ENCODE measurements at regions not wholly inside any gene's neighbourhood (a gene's known extent, or its start where the extent isn't known, plus 50 kb on each side); places are given as distances from the start of the nearest gene placed in this dataset.

GRCh38 chr4:42816189-42816879 is 76.2 kb upstream of the GRXCR1 start:
- H3K36me3 ChIP-seq (ENCODE audit: control insufficient read depth, insufficient read depth, low read length) = no peaks in the 10 kb centered on the region
- no peak for TF ChIP-seq CTCF (IDR thresholded peaks at IDR 0.05; ENCODE audit: insufficient read depth, low read length, severe bottlenecking)
- DNase-seq (ENCODE audit: low read depth) = no peak
- H3K4me3 ChIP-seq (ENCODE audit: low read depth, low read length) = no peak overlapping the region
- FAIRE-seq = no peak
- no peaks in the 10 kb centered on the region for H3K27me3 ChIP-seq (ENCODE audit: control insufficient read depth, insufficient read depth, low read length)

DNA sequence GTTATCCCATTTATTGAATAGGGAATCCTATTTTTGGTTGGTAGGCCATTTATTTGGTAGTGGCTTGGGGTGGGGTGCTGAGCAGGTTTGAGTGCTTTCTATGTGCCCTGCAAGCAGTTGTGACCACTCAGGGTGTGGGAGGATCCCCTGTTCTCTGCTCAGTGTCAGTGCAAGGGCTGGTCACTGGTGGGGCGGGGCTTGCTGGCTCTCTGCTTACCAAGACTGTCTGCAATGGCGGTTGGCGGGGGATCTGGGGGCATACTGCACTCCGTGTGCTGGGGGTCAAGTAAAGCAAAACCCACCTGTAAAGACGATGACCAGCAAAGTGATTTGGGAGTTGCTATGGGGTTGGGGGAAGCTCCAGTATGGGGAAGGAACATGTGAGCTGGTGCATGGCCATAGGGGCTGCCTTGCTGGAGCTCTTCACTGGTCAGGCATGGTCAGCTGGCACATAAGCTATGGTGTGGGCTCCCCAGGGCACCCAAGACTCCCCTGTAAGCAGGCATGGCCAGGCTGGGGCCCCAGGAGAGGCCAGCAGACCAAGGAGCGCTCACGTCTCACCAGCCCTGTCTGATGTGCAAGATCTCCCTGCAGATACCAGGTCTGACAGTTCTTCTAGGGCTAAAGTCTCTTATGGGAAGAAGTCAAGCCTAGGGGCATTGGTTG is 83.0 kb upstream of the GRXCR1 start:
- TF ChIP-seq CTCF (IDR thresholded peaks at IDR 0.05; ENCODE audit: insufficient read depth, low read length, severe bottlenecking) = no peak
- no peak for FAIRE-seq

DNA sequence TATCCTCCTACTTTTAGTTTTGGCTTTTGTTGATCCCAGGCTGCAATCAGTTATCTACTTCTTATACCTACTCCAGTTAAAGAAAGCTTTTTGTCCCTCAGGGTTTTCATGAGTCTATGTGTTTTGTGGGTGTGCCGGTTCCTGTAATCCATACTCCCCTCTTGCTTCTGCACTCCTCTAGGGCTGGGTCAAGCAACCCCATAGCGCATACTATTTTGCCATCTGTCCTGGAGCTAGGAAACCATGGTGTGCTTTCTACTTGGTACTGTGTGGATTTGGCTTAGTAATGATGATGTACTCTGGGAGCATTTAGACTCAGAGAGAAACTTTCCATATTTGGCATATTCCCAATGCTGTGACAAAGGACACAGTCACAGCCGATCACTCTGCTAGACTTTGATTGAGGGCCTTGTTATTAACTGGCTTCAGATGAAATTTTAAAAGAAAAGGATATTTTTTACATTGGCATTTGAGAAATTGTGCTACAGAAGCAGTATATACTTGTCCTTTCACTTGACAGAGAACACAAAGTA is 86.1 kb upstream of the GRXCR1 start:
- FAIRE-seq = no peak
- TF ChIP-seq CTCF (IDR thresholded peaks at IDR 0.05; ENCODE audit: insufficient read depth, low read length, severe bottlenecking) = no peak

More for the DNA sequence above, 83.0 kb upstream of the GRXCR1 start:
- Histone ChIP-seq H3K36me3 (ENCODE audit: control insufficient read depth, insufficient read depth, low read length) (no peaks in the 10 kb centered on the region), H3K4me3 (ENCODE audit: low read depth, low read length) (no peak overlapping the region), H3K27me3 (ENCODE audit: control insufficient read depth, insufficient read depth, low read length) (no peaks in the 10 kb centered on the region)
- DNase-seq (ENCODE audit: low read depth) = no peak

DNA sequence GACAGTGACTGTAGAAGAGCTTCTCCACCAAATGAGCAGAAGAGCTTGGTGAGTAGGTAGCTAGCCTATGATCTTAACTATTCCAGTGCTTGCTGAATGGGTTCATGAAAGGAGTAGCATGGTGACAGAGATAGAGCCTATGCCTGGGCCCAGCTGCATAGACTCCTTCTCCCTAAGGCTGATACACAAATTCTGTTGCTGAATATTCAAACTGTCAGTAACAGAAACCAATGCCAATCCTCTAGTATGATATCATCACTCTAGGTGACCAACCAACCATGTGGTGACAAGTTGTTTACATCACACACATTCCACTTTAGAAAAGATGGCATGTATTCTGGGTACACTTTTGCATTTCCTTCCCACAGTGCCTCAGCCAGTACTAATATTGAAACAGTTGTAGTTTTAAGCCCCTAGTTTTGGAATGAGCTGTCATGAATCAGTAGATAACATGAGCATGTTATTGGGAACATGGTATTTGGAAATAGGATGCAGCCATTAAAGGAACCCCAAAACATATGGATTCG is 103.4 kb upstream of the GRXCR1 start:
- no peak for TF ChIP-seq CTCF (IDR thresholded peaks at IDR 0.05; ENCODE audit: insufficient read depth, low read length, severe bottlenecking)
- no peak overlapping the region for H3K4me3 ChIP-seq (ENCODE audit: low read depth, low read length)
- H3K27me3 ChIP-seq (ENCODE audit: control insufficient read depth, insufficient read depth, low read length) = no peaks in the 10 kb centered on the region
- DNase-seq (ENCODE audit: low read depth) = no peak
- H3K36me3 ChIP-seq (ENCODE audit: control insufficient read depth, insufficient read depth, low read length) = no peaks in the 10 kb centered on the region
- FAIRE-seq = no peak

More for the DNA sequence above, 86.1 kb upstream of the GRXCR1 start:
- Histone ChIP-seq H3K36me3 (ENCODE audit: control insufficient read depth, insufficient read depth, low read length) (no peaks in the 10 kb centered on the region), H3K27me3 (ENCODE audit: control insufficient read depth, insufficient read depth, low read length) (no peaks in the 10 kb centered on the region), H3K4me3 (ENCODE audit: low read depth, low read length) (no peak overlapping the region)
- no peak for DNase-seq (ENCODE audit: low read depth)

GRCh38 chr4:42787079-42787463 is 105.4 kb upstream of the GRXCR1 start:
- no peaks in the 10 kb centered on the region for H3K27me3 ChIP-seq (ENCODE audit: control insufficient read depth, insufficient read depth, low read length)
- TF ChIP-seq CTCF (IDR thresholded peaks at IDR 0.05; ENCODE audit: insufficient read depth, low read length, severe bottlenecking) = no peak
- no peaks in the 10 kb centered on the region for H3K36me3 ChIP-seq (ENCODE audit: control insufficient read depth, insufficient read depth, low read length)
- no peak for FAIRE-seq
- DNase-seq (ENCODE audit: low read depth) = no peak
- no peak overlapping the region for H3K4me3 ChIP-seq (ENCODE audit: low read depth, low read length)

All from bronchial epithelial cell (primary cell).